Erythroblast (primary cell): ENCODE measurements at regions not wholly inside any gene's neighbourhood (a gene's known extent, or its start where the extent isn't known, plus 50 kb on each side); places are given as distances from the start of the nearest gene placed in this dataset.

Experiments
- GATA1 ChIP-seq: IDR thresholded peaks from 2 replicates; pipeline ENCODE4 v1.6.1; 2011; ENCODE audit warnings: low read depth, mild to moderate bottlenecking, control low read depth, low read length, moderate library complexity
- POLR2A ChIP-seq: IDR thresholded peaks from 2 replicates; pipeline ENCODE4 v1.6.1; 2011; ENCODE audit warnings: mild to moderate bottlenecking, low read length

DNA sequence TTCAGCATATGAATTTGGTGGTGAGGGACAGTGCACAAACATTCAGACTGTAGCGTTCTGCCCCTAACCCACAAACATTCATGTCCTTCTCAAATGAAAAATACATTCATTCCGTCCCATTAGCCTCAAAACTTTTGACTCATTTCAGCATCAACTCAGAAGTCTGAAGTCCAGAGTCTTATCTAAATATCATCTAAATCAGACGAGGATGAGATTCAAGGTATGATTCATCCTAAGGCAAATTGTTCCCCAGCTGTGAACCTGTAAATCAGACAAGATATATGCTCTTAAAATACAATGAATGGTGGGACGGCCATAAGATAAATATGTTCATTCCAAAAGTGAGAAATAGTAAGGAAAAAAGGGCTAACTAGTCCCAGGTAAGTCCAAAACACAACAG lies 1195.6 kb upstream of the ADGRL4 start:
- TF ChIP-seq POLR2A: no peak
- TF ChIP-seq GATA1: no peak
